T-helper 1 cell treated with Interleukin-12 subunit alpha and Interleukin-12 subunit beta and Interleukin-4 antibody, amounts not matched to agents 30 μg/mL and 1 μg/mL, for 36 hours (primary cell): ENCODE measurements at regions not wholly inside any gene's neighbourhood (a gene's known extent, or its start where the extent isn't known, plus 50 kb on each side); places are given as distances from the start of the nearest gene placed in this dataset.

Experiments
- H3K27ac Mint-ChIP-seq: one replicate; pipeline ENCODE4 v1.8.0; 2021; ENCODE audit warnings: mild to moderate bottlenecking, mixed read lengths
- H3K27me3 Mint-ChIP-seq: one replicate; pipeline ENCODE4 v1.8.0; 2021; ENCODE audit warnings: low read depth, mixed read lengths
- H3K36me3 Mint-ChIP-seq: one replicate; pipeline ENCODE4 v1.8.0; 2021; ENCODE audit warnings: low read depth, mixed read lengths
- H3K4me1 Mint-ChIP-seq: one replicate; pipeline ENCODE4 v1.8.0; 2021; ENCODE audit warnings: low read depth, mixed read lengths
- H3K4me3 Mint-ChIP-seq: one replicate; pipeline ENCODE4 v1.8.0; 2021; ENCODE audit warnings: mild to moderate bottlenecking, moderate library complexity, mixed read lengths
- H3K9me3 Mint-ChIP-seq: one replicate; pipeline ENCODE4 v1.8.0; 2021; ENCODE audit warnings: mixed read lengths

DNA sequence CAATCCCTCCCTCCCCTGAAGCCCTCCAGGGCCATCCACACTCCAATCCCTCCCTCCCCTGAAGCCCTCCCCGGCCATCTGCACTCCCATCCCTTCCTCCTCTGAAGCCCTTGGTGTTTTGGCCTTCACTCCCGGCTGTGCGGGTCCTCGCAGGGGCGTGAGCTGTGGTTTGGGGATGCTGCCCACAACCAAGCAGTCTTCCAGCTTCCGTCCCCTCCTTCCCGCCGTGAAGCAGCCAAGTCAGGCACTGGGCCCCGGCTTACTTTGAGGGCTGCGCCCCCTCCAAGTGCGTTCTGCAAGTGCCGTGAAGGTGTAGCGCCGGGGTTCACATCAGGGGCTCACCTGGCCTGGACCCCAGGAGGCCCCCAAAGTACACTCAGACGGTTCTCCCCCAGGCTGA is 335.9 kb downstream of the BRD1 start:
- H3K27me3 Mint-ChIP-seq: no peaks in the 10 kb centered on the region
- H3K27ac Mint-ChIP-seq: no peak overlapping the region
- H3K9me3 Mint-ChIP-seq: no peaks in the 10 kb centered on the region
- no peaks in the 10 kb centered on the region for H3K36me3 Mint-ChIP-seq
- H3K4me3 Mint-ChIP-seq: no peak overlapping the region
- no peaks in the 10 kb centered on the region for H3K4me1 Mint-ChIP-seq

DNA sequence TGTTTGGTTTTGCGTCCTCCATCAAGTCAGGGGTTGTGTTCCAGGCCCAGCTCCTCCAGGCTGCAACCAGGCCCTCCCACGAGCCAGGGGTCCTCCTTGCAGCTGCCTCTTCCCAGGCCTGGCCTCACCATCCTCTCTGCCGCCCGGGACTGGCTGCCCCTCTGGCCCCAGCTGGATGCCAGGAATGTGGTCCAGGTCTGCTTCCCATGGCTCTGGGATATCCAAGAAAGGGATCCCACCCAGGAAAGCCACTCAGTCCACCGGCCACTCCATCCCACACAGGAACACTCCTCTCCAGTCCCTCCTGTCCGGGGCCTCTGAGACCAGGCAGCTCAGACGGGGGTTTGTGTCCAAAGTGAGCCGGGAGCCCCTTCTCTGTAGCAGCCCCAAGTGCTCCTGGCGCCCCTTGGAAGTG is 336.4 kb downstream of the BRD1 start:
- H3K36me3 Mint-ChIP-seq: no peaks in the 10 kb centered on the region
- H3K9me3 Mint-ChIP-seq: no peaks in the 10 kb centered on the region
- no peaks in the 10 kb centered on the region for H3K4me1 Mint-ChIP-seq
- no peak overlapping the region for H3K4me3 Mint-ChIP-seq
- H3K27me3 Mint-ChIP-seq: no peaks in the 10 kb centered on the region
- H3K27ac Mint-ChIP-seq: no peak overlapping the region

DNA sequence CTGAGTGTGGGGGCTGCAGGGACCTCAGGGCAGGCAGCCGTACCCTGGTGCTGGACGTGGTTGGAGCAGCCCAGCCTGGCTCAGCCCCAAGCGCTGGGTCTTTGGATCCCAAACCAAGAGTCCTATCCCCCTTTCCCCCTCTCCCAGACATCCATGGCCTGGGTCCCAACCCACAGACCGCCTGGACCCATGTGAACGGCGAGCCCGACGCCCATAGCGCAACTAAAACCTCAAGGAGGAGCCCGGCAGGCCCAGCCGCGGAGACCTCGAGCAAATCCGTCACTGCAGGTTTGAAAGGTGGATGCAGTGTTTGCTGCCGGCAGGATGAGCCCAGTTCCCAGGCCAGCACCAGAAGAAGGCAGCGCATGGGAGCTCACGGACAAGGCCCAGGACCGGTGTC is 337.0 kb downstream of the BRD1 start:
- H3K9me3 Mint-ChIP-seq: no peaks in the 10 kb centered on the region
- H3K27ac Mint-ChIP-seq: no peak overlapping the region
- no peak overlapping the region for H3K4me3 Mint-ChIP-seq
- no peaks in the 10 kb centered on the region for H3K36me3 Mint-ChIP-seq
- no peaks in the 10 kb centered on the region for H3K4me1 Mint-ChIP-seq
- H3K27me3 Mint-ChIP-seq: no peaks in the 10 kb centered on the region

DNA sequence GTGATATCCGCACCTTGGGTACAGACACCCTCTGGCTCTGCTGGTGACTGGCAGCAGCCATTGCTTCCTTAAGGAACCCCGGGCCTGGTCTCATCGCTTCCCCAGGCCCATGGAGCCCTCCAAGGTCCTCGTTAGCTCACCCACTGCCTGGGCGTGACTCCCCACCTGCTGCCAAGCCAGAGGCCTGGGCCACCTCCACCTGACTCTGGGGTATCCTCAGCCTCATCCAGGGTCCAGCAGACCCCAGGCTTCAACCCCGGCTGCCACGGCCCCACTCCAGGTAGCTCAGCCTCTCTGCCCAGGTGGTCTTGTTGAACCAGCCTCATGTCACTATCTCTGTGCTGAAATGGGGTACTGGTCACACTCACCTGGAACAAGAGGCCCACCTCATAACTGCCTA is 337.9 kb downstream of the BRD1 start:
- Mint-ChIP-seq H3K4me1 (no peaks in the 10 kb centered on the region), H3K9me3 (no peaks in the 10 kb centered on the region), H3K27ac (no peak overlapping the region), H3K4me3 (no peak overlapping the region), H3K36me3 (no peaks in the 10 kb centered on the region), H3K27me3 (no peaks in the 10 kb centered on the region)

DNA sequence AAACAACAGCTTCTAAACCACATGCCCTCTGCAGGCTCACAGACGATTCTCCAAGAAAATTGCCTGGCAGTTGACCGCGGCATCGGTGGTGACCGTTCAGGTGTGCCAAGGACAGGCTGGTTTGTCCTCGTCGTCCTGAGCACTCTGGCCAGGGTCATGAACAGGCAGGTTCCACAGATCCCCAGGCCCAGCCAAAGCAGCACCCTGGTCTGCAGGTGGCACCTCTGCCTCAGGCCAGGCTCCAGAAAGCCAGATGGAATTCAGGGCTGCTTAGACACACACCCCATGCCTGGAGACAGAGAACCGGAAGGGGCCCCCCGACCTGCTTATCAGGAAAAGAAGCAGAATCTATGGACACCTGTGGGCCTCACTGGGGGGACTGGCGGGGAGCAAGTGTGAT is 338.7 kb downstream of the BRD1 start:
- Mint-ChIP-seq H3K27ac (no peak overlapping the region), H3K9me3 (no peaks in the 10 kb centered on the region), H3K4me1 (no peaks in the 10 kb centered on the region), H3K27me3 (no peaks in the 10 kb centered on the region), H3K4me3 (no peak overlapping the region), H3K36me3 (no peaks in the 10 kb centered on the region)

DNA sequence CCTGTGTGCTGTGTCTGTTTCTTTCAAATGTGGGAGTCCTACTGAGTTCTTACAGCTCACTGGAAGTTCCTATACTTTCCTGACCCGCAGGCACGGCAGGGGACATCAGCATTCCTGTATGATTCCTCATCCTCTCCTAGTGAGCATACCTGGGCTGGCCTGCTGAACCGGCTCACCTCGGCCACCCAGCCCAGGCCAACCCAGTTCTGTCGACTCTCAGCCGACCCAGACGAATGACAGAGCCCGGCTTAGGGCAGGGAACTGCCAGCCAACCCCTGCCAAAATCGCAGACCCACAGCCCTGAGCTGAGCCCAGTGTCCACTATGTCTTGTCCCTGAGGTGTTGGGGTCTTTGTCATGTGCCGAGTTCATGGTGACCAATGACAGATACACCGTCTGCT is 339.7 kb downstream of the BRD1 start:
- H3K9me3 Mint-ChIP-seq: no peaks in the 10 kb centered on the region
- no peak overlapping the region for H3K27ac Mint-ChIP-seq
- H3K27me3 Mint-ChIP-seq: no peaks in the 10 kb centered on the region
- H3K4me1 Mint-ChIP-seq: no peaks in the 10 kb centered on the region
- H3K36me3 Mint-ChIP-seq: no peaks in the 10 kb centered on the region
- no peak overlapping the region for H3K4me3 Mint-ChIP-seq

DNA sequence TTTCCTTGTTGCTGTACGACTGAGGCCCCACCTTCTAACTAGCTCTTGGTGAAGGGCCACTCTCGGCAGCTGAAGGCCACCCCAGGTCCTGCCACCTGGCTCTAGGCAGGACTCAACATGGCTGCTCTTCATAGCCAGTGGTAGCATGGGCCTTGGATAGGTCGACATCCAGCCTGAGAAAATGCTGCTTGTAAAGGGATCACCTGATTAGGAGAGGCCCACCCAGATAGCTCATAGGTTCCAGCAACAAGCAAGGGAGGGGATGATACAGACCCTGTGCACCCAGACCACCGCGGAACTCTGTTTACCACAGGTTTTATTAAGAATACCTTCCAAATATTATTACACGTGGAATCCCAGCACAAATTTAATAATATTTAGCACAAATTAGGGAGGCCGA is 341.4 kb downstream of the BRD1 start:
- Mint-ChIP-seq H3K36me3 (no peaks in the 10 kb centered on the region), H3K4me1 (no peaks in the 10 kb centered on the region), H3K4me3 (no peak overlapping the region), H3K9me3 (no peaks in the 10 kb centered on the region), H3K27ac (no peak overlapping the region), H3K27me3 (no peaks in the 10 kb centered on the region)

DNA sequence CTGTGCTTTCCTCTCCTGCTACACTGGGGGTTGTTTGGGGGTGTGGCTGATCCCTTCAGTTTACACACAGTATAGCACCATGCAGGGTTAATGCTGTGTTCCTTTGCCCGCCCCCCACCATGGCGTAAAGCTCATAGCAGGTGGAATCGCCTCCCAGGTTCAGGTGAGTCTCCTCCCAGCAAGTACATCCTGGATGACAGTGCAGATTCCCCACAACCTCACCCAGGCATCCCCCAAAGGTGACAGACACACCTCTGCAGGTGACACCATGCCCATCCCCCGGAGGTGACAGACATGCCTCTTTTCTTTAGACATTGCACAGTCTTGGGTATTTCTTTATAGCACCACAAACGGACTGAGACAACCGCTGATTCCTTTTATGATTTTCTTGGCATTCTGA is 343.7 kb downstream of the BRD1 start:
- Mint-ChIP-seq H3K9me3 (no peaks in the 10 kb centered on the region), H3K27ac (no peak overlapping the region), H3K4me1 (no peaks in the 10 kb centered on the region), H3K4me3 (no peak overlapping the region), H3K27me3 (no peaks in the 10 kb centered on the region), H3K36me3 (no peaks in the 10 kb centered on the region)

DNA sequence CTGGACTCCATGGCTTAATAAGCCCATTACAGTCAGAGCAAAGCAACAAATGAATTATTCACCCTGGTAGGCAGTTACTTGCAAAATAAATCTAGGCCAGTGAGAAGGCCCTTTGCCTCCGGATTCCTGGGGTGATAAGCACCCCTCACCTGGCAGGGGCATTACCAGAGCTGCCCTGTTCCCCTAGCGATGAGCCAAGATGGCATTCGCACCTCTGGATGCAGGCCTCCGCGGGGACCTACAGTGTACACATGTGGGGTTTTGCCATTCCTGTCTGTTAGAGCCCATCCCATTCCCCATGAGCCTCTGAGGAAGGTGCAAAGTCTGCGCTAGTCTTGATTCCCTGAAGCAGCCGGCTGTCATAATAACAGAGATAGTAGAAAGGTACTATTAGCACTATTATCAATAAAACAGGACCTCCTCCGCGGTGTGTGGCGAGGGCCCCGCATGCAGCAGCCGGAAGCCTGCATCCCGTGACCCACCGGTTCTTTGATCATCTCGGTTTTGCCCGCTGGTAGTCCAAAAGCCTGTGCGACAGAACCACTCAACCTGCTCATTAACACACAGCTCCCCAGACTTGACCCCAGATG is 344.3 kb downstream of the BRD1 start:
- no peaks in the 10 kb centered on the region for H3K9me3 Mint-ChIP-seq
- no peak overlapping the region for H3K4me3 Mint-ChIP-seq
- H3K27me3 Mint-ChIP-seq: no peaks in the 10 kb centered on the region
- H3K27ac Mint-ChIP-seq: no peak overlapping the region
- H3K36me3 Mint-ChIP-seq: no peaks in the 10 kb centered on the region
- no peaks in the 10 kb centered on the region for H3K4me1 Mint-ChIP-seq

DNA sequence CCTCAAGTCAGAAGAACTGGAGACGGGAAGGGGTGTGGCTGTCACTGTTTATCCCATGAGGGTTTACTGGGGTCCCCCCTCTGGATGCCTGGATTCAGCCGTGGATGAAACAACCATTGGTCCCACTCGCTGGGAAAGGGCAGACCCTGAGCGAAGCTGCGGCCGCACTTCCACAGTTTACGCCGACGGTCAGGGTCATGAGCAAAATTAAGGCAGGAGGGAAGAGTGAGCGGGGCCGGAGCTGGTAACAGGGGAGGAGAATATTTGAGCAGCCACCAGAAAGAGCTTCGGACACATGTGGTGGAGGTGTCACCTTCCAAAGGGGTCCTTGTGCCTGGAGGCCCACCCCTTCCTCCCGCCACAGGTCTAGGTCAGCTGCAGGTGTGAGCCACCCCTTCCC is 344.9 kb downstream of the BRD1 start:
- Mint-ChIP-seq H3K9me3 (no peaks in the 10 kb centered on the region), H3K27ac (no peak overlapping the region), H3K4me3 (no peak overlapping the region), H3K27me3 (no peaks in the 10 kb centered on the region), H3K36me3 (no peaks in the 10 kb centered on the region), H3K4me1 (no peaks in the 10 kb centered on the region)

DNA sequence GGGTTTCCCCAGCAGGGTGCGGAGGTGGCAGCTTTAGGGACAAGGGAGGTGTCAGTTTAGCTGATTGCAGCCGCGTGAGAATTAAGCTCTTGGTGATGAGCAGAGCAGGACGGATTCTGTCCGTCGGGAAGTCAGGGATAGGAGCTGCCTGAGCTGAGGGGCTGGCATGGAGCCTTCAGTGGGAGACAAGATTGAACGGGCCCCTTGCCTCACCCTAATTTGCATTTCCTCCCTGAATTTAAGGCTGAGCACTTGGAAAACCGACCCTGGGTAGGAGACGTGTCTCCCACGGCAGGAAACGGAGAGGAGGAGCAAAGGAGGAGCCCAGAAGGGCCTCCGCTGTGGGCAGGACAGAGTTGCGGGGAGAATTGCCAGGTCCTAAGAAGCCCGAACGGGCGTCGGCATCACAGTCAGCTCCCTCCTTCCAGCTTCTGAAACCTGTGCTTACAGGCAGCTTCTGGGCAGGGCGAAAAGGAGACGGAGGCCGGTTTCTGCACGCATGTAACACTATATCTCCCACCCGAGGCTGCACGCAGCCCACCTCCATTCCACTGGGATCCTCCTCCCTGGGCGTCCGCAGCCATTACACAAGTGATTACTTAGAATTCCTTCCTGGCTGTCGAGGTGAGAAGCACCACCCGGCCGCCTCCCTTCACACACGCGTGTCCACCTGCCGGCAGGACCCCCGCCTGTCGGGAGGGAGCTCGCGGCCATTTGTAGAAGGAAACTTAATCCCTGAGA is 345.8 kb downstream of the BRD1 start:
- H3K27ac Mint-ChIP-seq: no peak overlapping the region
- peaks cover 3% of the 10 kb centered on the region for H3K9me3 Mint-ChIP-seq
- no peaks in the 10 kb centered on the region for H3K27me3 Mint-ChIP-seq
- no peaks in the 10 kb centered on the region for H3K4me1 Mint-ChIP-seq
- H3K36me3 Mint-ChIP-seq: no peaks in the 10 kb centered on the region
- no peak overlapping the region for H3K4me3 Mint-ChIP-seq

DNA sequence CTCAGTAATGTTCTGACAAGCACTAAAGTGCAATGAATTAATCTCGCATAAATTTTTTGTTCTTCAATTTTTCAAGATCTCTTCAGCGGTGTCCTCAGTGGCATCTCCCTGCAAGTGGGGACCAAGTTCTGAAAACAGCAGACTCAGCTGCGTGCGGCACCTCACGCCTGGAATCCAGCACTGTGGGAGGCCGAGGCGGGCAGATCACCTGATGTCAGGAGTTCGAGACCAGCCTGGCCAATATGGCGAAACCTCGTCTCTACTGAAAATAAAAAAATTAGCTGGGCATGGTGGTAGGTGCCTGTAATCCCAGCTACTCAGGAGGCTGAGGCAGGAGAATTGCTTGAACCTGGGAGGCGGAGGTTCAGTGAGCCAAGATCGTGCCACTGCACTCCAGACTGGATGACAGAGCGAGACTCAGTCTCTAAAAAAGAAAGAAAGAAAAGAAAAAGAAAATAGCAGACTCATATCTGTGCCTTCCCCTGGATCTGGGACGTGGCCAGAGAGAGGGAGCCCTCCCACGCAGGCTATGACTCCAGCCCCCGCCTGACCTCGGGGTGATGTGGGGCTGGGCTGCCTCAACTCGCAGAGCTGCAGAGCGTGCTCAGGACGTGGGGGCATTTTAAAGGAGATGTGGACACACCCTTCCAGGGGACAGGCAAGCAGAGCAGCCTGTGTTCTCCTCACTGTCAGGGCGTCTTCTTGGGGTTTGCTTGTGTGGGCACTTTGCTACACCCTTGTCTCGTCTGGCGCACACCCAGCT is 346.6 kb downstream of the BRD1 start:
- no peak overlapping the region for H3K27ac Mint-ChIP-seq
- no peaks in the 10 kb centered on the region for H3K27me3 Mint-ChIP-seq
- peaks cover 11% of the 10 kb centered on the region for H3K9me3 Mint-ChIP-seq
- H3K4me3 Mint-ChIP-seq: no peak overlapping the region
- H3K36me3 Mint-ChIP-seq: peaks cover 3% of the 10 kb centered on the region
- H3K4me1 Mint-ChIP-seq: no peaks in the 10 kb centered on the region

DNA sequence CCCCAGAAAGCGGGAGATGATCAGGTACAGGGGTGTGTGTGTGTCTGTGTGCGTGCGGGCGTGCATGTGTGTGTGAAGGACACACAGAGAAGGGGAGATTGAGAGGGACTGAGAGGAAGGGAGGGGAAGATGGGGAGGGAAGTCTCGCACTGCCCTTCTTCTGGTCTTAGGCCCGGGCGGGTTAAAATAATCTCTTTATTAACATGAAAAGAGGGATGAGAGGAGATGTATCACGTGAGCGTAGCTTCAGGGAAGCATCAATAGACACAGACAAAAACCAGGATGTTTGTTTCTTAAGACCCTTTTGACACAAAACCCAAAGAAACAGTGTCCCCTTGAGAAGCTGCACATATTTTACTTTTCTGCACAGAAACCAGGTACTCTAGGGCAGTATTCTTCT is 347.3 kb downstream of the BRD1 start:
- H3K4me1 Mint-ChIP-seq: no peaks in the 10 kb centered on the region
- H3K27me3 Mint-ChIP-seq: no peaks in the 10 kb centered on the region
- peaks cover 3% of the 10 kb centered on the region for H3K36me3 Mint-ChIP-seq
- H3K9me3 Mint-ChIP-seq: peaks cover 12% of the 10 kb centered on the region
- no peak overlapping the region for H3K4me3 Mint-ChIP-seq
- no peak overlapping the region for H3K27ac Mint-ChIP-seq

DNA sequence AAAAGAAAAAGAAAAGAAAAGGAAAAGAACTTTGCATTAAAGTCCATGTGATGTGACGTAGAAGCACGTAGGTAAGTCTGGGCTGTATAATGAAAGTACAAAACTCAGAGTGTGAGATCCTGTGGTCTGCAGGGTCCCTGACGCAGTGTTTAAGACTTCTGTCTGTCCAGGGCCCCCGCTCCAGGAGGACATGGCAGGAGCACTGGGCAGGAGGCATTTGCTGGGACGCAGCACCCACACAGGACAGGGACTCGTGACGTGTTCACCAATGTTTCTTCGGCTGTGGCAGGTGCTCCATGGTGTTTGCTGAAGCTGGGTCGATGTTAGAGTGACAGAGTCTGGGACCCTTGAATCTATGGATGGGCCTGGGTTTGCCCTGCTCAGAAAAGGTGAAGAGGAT is 348.1 kb downstream of the BRD1 start:
- H3K27me3 Mint-ChIP-seq: no peaks in the 10 kb centered on the region
- no peak overlapping the region for H3K27ac Mint-ChIP-seq
- H3K36me3 Mint-ChIP-seq: peaks cover 3% of the 10 kb centered on the region
- H3K9me3 Mint-ChIP-seq: peaks cover 12% of the 10 kb centered on the region
- no peak overlapping the region for H3K4me3 Mint-ChIP-seq
- H3K4me1 Mint-ChIP-seq: no peaks in the 10 kb centered on the region

DNA sequence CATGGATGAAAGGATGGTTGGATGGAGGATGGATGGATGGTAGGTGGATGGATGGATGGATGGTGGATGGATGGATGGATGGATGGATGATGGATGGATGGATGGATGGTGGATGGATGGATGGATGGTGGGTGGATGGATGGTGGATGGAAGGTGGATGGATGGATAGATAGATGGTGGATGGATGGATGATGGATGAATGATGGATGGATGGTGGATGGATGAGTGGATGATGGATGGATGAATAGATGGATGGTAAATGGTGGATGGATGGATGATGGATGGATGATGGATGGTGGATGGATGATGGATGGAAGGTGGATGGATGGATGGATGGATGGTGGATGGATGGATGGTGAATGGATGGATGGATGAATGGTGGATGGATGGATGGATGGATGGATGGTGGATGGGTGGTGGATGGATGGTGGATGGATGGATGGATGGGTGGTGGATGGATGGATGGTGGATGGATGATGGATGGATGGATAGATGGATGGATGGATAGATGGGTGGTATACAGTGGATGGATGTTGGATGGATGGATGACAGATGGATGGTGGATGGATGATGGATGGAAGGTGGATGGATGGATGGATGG is 350.8 kb downstream of the BRD1 start:
- Mint-ChIP-seq H3K4me1 (no peaks in the 10 kb centered on the region), H3K27ac (no peak overlapping the region), H3K4me3 (no peak overlapping the region), H3K36me3 (peaks cover 3% of the 10 kb centered on the region), H3K9me3 (peaks cover 12% of the 10 kb centered on the region), H3K27me3 (no peaks in the 10 kb centered on the region)
